ENCODE measurements at regions not wholly inside any gene's neighbourhood (a gene's known extent, or its start where the extent isn't known, plus 50 kb on each side); places are given as distances from the start of the nearest gene placed in this dataset.
"Not testable (repeated sequence)": the region's sequence is repeated elsewhere in the genome, so short reads cannot be mapped to it uniquely, and the experiment has no call there.

DNA sequence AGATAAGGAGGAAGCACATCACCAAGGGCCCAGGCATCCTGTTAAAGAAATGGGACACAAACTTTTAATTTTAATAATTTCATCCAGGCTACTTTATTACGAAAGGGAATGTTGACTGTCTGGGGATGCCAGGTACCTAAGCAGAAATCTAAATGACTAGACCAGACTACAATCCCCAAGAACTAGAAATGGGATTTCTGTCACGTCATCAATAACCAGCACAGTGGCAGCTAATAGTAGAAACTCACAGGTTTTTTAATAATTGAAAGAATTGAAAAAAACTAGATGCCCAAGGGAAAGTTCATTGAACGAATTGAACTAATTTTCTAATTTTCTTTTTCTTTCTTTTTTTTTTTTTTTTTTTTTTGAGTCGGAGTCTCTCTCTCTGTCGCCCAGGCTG lies 789.3 kb downstream of the IGSF11 start:
- intact Hi-C loops (cut with DNase I; ENCODE audit: low total_unique reads): no loop called here
- Histone ChIP-seq H3K27me3 (replicated peaks in 1 of 7) (no peaks in the 10 kb centered on the region), H3K9me3 (no peaks in the 10 kb centered on the region), H3K4me3 (no peak overlapping the region), H3K36me3 (no peaks in the 10 kb centered on the region), H3K4me1 (no peaks in the 10 kb centered on the region), H3K27ac (no peak overlapping the region)
- 76 to 87% (median 79%) methylated on average over 5 of the region's 5 CpGs for WGBS, 5 donors
- no peak for DNase-seq
- no peak for TF ChIP-seq POLR2AphosphoS5 (IDR thresholded peaks at IDR 0.05)
- TF ChIP-seq POLR2A (IDR thresholded peaks at IDR 0.05): no peak
- no peak for TF ChIP-seq CTCF (IDR thresholded peaks at IDR 0.05 in 8 of 11, conservative IDR thresholded peaks at IDR 0.05 in 3 of 11)

- intact Hi-C loops (cut with DNase I; ENCODE audit: low total_unique reads); H3K27ac ChIP-seq; H3K27me3 ChIP-seq (replicated peaks in 1 of 7); H3K4me1 ChIP-seq; DNase-seq; H3K36me3 ChIP-seq; H3K4me3 ChIP-seq: not testable (repeated sequence)
- 89 to 96% (median 94%) methylated on average over 1 of the region's 1 CpG for WGBS, 5 donors
- peaks cover 0 to 47% (median 23%) of the 10 kb centered on the region in 8 donors for H3K9me3 ChIP-seq
Observed at GRCh38 chr3:118258850-118259249, 775.8 kb downstream of the IGSF11 start.

- 75 to 83% (median 78%) methylated on average over 5 of the region's 5 CpGs for WGBS, 5 donors
- H3K27me3 ChIP-seq (replicated peaks in 1 of 7): no peaks in the 10 kb centered on the region
- H3K4me3 ChIP-seq: no peak overlapping the region
- H3K4me1 ChIP-seq: no peaks in the 10 kb centered on the region
- H3K27ac ChIP-seq: no peak overlapping the region
- no peak for DNase-seq
- no peak for TF ChIP-seq POLR2AphosphoS5 (IDR thresholded peaks at IDR 0.05)
- TF ChIP-seq CTCF (IDR thresholded peaks at IDR 0.05 in 8 of 11, conservative IDR thresholded peaks at IDR 0.05 in 3 of 11): no peak
- no peak for TF ChIP-seq POLR2A (IDR thresholded peaks at IDR 0.05)
- peaks cover 0 to 54% (median 38%) of the 10 kb centered on the region in 8 donors for H3K9me3 ChIP-seq
- H3K36me3 ChIP-seq: no peaks in the 10 kb centered on the region
- intact Hi-C loops (cut with DNase I; ENCODE audit: low total_unique reads): no loop called here
Observed at GRCh38 chr3:118262800-118263402, 771.7 kb downstream of the IGSF11 start.

- TF ChIP-seq POLR2A (IDR thresholded peaks at IDR 0.05) (no peak), POLR2AphosphoS5 (IDR thresholded peaks at IDR 0.05) (no peak), CTCF (IDR thresholded peaks at IDR 0.05 in 8 of 11, conservative IDR thresholded peaks at IDR 0.05 in 3 of 11) (no peak)
- WGBS, 5 donors: 86 to 91% (median 90%) methylated on average over 3 of the region's 3 CpGs
- no peak overlapping the region for H3K4me3 ChIP-seq
- no peaks in the 10 kb centered on the region for H3K36me3 ChIP-seq
- H3K4me1 ChIP-seq: no peaks in the 10 kb centered on the region
- intact Hi-C loops (cut with DNase I; ENCODE audit: low total_unique reads): no loop called here
- no peaks in the 10 kb centered on the region for H3K27me3 ChIP-seq (replicated peaks in 1 of 7)
- DNase-seq: no peak
- H3K9me3 ChIP-seq: peaks cover 0 to 51% (median 27%) of the 10 kb centered on the region in 8 donors
- no peak overlapping the region for H3K27ac ChIP-seq
Observed at GRCh38 chr3:118267588-118267987, 767.1 kb downstream of the IGSF11 start.

Measured in spleen (tissue), 11 donors.